ENCODE measurements at regions not wholly inside any gene's neighbourhood (a gene's known extent, or its start where the extent isn't known, plus 50 kb on each side); places are given as distances from the start of the nearest gene placed in this dataset.

GRCh38 chr9:2281803-2282185, 266.6 kb downstream of the SMARCA2 start:
- ChIA-PET POLR2A (no interaction called here), CTCF (no interaction called here)
- no peak for TF ChIP-seq MYC (IDR thresholded peaks at IDR 0.05; ENCODE audit: low read depth, low read length)
- no peak for TF ChIP-seq GATA2 (IDR thresholded peaks at IDR 0.05; ENCODE audit: insufficient read depth, insufficient read length, low read depth, low read length)
- no peak for TF ChIP-seq FOS (IDR thresholded peaks at IDR 0.05; ENCODE audit: borderline replicate concordance, insufficient read depth, low read length)
- TF ChIP-seq JUN (IDR thresholded peaks at IDR 0.05; ENCODE audit: borderline replicate concordance, insufficient read depth, insufficient read length, low read depth), result no peak
- no peak for TF ChIP-seq POLR2AphosphoS5 (IDR thresholded peaks at IDR 0.05; ENCODE audit: insufficient read depth, low read depth, low read length)
- no peak for TF ChIP-seq MAX (IDR thresholded peaks at IDR 0.05; ENCODE audit: insufficient read depth, insufficient read length)
- no peak for TF ChIP-seq POLR2A (IDR thresholded peaks at IDR 0.05; ENCODE audit: low read depth, low read length)
- TF ChIP-seq EZH2 (IDR thresholded peaks at IDR 0.05; ENCODE audit: borderline replicate concordance, low read depth, low read length, severe bottlenecking), result no peak
- TF ChIP-seq CTCF (IDR thresholded peaks at IDR 0.05; ENCODE audit: extremely low read depth in 1 of 2, insufficient read depth in 1 of 2, low read depth in 1 of 2, low read length in 2 of 2), result no peak
- dilution Hi-C loops (cut with MboI; ENCODE audit: extremely low pct_ligation_motif_present, low sequenced_read_pairs) (no loop called here), intact Hi-C loops (cut with micrococcal nuclease) (no loop called here)
- no peak for FAIRE-seq
- H2AFZ ChIP-seq (ENCODE audit: low read depth, low read length), result no peak overlapping the region
- DNase-seq (ENCODE audit: low read depth, low spot score), result no peak
- no TSS peak for BruUV-seq (replicated peaks)
- no peaks in the 10 kb centered on the region for H4K20me1 ChIP-seq (replicated peaks; ENCODE audit: control insufficient read depth, extremely low read depth, insufficient read depth, low read length)
- H3K4me2 ChIP-seq (ENCODE audit: insufficient read depth, low read length), result no peak overlapping the region
- H3K79me2 ChIP-seq (ENCODE audit: control insufficient read depth, insufficient read depth, low read length), result no peaks in the 10 kb centered on the region
- no peaks in the 10 kb centered on the region for H3K4me1 ChIP-seq (ENCODE audit: control insufficient read depth, extremely low read depth, insufficient read depth, low read length)
- H3K27ac ChIP-seq (ENCODE audit: insufficient read depth, low read depth, low read length), result no peak overlapping the region
- no peaks in the 10 kb centered on the region for H3K9me1 ChIP-seq (replicated peaks; ENCODE audit: control insufficient read depth, extremely low read depth, insufficient read depth, low read length)
- H3K36me3 ChIP-seq (ENCODE audit: control insufficient read depth in 2 of 2, extremely low read depth in 1 of 2, insufficient read depth in 2 of 2, low read length in 2 of 2), result no peaks in the 10 kb centered on the region
- H3K9me3 ChIP-seq (replicated peaks; ENCODE audit: control insufficient read depth, insufficient read depth, low read length), result no peaks in the 10 kb centered on the region
- H3K9ac ChIP-seq (replicated peaks; ENCODE audit: extremely low read depth, insufficient read depth, low read length), result no peak overlapping the region
- H3K27me3 ChIP-seq (ENCODE audit: control insufficient read depth in 2 of 2, insufficient read depth in 2 of 2, low read length in 2 of 2), result no peaks in the 10 kb centered on the region
- no peak overlapping the region for H3K4me3 ChIP-seq (replicated peaks in 1 of 3; ENCODE audit: insufficient read depth in 1 of 3, low read depth in 1 of 3, low read length in 3 of 3)
